ENCODE measurements at regions not wholly inside any gene's neighbourhood (a gene's known extent, or its start where the extent isn't known, plus 50 kb on each side); places are given as distances from the start of the nearest gene placed in this dataset.

DNA sequence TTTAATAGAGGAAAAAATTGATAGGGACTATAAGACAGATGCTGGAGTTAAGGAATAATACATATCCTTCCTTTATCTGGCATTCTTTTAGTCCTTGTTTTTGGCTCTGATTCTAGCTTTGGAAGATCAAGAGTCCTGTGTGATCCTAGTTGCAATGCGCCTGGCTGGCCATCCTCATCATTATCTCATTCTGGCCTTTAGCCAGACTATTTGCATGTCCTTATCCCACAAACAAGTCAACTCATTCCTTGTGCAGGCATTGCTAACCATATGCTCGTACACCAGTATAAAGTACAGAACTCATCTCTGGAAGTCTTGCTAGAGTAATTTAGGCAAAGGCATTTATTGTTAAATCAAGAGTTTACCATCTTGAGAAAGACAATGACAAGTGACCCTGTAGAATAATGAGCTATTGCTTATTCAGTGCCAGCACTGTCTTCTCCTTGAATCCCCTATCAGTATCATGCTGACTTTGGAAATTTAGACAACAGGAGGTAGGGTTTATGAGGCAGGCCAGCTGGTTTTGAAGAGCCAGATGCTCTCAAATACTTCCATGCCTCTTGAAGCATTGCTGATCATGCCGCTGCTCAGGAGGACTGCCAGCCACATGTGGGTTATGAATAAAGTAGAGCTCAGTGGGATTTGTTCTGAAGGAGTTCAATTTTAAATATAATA, 1730.3 kb upstream of the TENM3 start:
- DNase-seq (ENCODE audit: low read depth), result no peak

- DNase-seq (ENCODE audit: low read depth), result no peak
Measured at GRCh38 chr4:180518906-180519305, 1724.3 kb upstream of the TENM3 start.

DNA sequence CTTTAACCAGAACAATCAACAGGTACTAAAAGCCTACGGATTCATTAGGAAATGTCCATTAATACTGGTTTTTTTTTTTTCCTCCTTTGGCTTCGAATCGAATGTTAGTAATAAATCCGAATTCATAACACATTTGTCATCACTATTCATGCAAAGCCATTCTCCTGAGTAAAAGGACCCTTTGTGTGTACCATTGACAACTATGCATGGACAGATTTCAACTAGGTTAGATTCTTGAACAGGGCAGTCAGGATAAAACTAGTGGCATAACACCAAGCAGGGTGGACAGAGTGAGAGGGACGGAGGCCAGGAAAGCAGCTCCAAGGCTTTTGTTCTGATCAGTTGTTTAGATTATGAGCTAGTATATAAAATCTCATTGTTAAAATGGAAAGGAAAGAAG, 1722.0 kb upstream of the TENM3 start:
- DNase-seq (ENCODE audit: low read depth), result no peak

DNA sequence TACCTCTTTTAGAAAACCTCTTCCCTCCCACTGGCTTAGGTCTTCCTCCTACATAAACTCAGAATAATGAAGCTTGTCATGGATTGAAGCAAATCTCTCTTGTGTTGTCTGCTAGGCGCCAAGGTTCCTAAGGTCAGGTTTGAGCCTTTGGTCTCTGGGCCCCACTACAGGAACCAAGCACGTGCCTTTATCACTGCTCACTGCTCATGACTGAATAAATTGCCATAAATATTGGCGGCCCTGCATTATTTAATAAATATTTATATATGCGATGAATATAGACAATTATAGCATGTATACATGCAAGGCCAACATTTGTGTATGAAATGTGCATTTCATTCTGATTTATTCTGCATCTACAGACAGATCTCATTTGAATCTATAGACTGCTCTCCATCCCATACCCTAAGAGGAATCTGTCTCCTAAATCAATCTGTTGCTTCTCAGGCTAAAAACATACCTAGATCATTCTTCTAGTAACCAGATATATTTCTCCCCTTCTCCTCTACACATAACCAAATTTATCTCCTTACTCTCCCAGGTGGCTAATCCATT, 1717.6 kb upstream of the TENM3 start:
- DNase-seq (ENCODE audit: low read depth), result no peak

DNA sequence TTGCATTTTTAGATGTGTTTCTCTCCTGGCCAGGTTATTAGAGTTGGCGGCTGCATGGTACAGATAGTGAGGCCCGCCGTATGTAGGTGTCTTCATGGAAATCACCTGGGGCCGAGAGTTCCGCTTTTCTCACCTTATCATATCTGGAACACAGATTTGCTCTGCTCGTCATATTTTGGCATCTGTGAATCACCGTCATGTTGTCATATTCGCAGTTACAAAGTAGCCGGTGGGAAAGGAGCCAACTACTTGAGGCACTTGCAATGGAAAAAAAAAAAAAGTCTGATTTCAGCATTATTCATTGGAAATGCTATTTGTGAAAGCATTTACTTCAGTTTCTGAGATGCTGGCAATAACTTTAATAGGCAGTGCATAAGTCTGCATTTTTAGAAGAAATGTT, 1715.2 kb upstream of the TENM3 start:
- DNase-seq (ENCODE audit: low read depth), result no peak

DNA sequence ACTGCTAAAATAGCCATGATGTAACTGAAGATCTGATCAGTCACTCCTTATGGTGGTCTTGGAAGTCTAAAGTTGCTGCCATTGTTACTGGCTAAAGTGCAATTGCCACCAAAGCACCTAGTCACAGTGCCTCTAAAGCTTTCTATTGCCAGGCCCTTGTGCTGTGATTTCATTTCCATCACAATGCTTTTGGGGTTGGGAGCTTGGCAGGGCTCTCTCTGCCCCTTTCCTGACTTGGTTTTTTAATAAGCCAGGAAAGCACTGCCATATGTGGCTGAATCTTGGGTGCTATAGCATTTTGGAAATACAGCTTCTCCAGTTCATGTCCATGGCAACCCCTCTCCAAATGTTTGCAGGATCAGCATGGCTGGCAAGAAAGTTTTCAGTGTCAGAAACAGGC, 1712.4 kb upstream of the TENM3 start:
- no peak for DNase-seq (ENCODE audit: low read depth)

DNA sequence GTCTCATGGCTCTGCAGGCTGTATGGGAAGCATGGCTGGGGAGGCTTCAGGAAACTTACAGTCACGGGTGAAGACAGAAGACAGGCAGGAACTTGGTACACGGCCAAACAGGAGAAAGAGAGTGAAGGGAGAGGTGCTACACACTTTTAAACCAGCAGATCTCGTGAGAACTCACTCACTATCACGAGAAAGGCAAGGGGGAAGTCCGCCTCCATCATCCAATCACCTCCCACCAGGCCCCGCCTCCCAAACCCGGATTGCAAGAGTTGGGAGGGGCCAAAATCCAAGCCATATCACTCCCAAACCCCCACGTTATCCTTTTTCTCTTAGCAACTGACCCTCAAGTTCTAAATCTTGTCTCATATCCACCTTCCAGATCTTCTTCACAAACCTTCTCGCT, 1710.5 kb upstream of the TENM3 start:
- DNase-seq (ENCODE audit: low read depth), result no peak

DNA sequence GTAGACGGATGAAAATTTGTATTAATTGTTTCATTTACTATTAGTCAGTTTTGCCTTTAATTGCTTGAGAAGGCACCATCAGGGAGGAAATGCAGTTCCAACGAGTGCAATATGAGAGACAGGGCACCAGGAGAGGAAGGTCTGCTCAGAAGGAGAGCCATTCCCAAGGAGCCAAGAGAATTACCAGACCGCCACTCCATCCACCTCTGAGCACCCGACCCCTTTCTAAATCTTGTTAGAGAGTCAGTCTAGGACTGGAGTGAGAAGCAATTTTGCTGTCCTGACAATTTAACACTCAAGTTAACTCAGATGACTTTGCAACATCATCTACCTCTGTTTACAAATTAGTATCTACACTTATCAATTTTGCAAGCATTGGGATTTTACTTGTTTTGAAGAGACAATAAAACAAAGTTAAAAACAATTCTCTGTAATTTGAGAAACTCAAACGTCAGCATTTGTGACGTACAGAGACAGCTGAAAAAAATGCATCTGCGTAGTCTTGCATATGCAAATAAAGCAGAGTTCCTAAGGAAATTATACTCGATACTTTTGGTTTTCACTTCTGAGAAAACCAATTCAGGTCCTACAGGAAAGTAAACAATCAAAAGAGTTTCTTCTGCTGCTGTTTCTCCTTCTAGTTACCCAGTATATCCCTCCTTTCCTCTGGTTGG, 1704.7 kb upstream of the TENM3 start:
- DNase-seq (ENCODE audit: low read depth), result no peak

DNA sequence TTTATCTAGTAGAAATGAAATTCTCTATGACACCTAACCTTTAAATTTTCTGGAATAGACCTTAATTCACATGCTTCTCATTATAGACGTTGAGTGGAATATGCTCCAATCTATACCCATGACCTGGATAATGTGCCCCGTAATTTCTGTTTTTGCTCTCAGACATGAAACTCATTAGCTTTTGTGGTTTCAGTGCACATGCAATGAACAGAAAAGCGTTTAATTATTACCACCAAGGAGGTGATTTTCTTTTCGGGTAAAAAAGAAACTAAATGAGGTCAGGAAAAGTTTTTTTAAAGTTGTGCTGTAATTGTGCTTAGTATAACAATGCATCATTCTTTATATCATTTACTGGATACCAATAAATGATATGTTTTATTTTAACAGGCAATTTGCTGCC, 1703.9 kb upstream of the TENM3 start:
- DNase-seq (ENCODE audit: low read depth), result no peak

GRCh38 chr4:180541678-180542077, 1701.5 kb upstream of the TENM3 start:
- no peak for DNase-seq (ENCODE audit: low read depth)

GRCh38 chr4:180542445-180543100, 1700.6 kb upstream of the TENM3 start:
- no peak for DNase-seq (ENCODE audit: low read depth)

DNA sequence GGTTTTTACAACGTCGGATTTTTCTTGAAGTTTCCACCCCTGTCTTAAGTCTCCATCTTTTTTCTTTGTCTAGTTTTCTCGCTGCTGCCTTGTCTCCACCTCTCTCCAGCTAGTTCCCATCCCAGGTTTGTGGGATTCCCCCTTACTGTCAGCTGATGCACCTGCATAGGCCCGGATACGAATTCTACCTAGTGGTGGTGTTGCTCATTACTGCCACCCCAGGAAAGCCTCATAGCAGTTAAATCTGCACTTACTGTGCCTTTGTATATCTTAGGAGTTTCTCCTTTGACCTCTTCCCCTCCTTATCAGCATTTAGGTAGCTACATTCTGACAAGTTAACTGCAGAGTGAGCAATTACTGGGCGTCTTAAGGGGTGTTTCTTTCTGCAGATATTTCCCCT, 1693.1 kb upstream of the TENM3 start:
- DNase-seq (ENCODE audit: low read depth), result no peak

- DNase-seq (ENCODE audit: low read depth), result no peak
Measured at GRCh38 chr4:180557348-180557747, 1685.9 kb upstream of the TENM3 start.

- DNase-seq (ENCODE audit: low read depth), result no peak
Measured at GRCh38 chr4:180557950-180558349, 1685.3 kb upstream of the TENM3 start.

DNA sequence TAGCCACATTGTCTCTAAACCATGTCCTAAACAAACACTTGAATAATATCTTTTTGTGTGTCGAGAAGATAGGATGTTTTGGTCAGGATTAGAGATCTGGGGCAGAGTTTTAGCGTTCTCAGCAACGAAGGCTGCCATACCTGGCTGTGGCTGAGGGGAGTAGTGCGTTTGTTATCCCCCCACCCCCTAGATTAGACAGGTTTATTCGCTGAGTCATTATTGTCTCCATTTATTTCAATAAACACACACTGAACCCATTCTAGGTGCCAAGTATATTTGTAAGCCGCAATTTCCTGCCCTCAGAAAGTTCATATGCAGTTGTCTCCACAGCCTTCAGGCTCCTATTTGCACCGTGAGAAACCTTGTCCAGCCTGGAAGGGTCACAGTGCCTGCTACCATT, 1684.8 kb upstream of the TENM3 start:
- no peak for DNase-seq (ENCODE audit: low read depth)

DNA sequence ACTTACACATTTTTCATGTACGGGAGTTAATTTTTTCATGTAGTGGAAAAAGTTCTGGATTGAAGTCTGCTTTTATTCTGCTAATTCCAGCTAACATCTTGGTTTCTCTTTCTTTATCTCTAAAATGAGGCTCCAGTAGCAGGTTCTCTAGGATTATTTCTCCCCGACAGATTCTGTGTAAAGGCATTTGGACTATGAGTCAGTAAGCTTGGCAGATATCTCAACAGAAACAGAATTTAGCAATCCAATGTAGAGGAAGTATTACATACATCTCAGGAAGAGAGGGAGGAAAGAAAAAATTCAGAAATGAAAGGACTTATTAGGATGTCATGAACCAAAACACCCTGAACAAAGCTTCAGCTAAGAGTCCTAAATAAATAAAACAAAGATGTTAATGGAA, 1682.3 kb upstream of the TENM3 start:
- DNase-seq (ENCODE audit: low read depth), result no peak

DNA sequence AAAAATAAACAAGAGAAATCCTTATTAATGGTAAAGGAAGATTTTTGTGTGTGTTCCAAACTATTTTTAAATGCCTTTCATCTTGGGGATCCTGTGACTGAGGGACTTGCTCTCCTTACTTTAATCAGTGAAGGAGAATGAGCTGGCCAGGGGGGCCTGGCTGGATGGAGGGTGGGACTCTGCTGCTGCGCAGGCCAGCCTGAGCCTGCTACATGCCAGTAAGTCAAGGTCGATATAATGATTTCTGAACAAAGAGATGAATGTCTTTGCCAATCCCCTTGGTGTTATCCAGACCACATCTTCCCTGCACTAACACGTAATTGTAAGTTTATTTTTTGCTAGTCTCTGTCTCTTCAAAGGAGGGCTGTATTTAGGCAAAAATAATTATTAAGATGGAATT, 1679.2 kb upstream of the TENM3 start:
- no peak for DNase-seq (ENCODE audit: low read depth)

GRCh38 chr4:180564448-180564847, 1678.8 kb upstream of the TENM3 start:
- no peak for DNase-seq (ENCODE audit: low read depth)

DNA sequence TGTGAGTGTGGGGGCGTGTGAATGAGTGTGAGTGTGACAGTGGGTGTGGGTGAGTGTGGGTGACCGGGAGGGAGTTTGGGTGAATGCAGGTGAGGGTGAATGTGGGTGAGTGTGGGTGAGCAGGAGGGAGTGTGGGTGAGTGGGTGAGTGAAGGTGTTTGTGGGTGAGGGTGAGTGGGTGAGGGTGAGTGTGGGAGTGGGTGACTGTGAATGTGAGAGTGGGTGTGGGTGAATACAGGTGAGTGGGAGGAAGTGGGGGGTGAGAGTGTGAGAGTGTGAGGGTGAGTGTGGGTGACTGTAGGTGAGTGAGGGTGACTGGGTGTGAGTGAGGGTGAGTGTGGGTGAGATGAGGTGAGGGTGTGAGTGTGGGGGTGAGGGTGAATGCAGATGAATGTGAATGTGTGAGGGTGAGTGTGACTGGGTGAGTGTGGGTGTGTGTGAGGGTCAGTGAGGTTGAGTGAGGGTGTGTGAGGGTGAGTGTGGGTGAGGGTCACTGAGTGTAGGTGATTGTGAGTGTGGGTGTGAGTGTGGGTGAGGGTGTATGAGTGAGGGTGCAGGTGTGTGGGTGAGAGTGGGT, 1677.3 kb upstream of the TENM3 start:
- DNase-seq (ENCODE audit: low read depth), result no peak

DNA sequence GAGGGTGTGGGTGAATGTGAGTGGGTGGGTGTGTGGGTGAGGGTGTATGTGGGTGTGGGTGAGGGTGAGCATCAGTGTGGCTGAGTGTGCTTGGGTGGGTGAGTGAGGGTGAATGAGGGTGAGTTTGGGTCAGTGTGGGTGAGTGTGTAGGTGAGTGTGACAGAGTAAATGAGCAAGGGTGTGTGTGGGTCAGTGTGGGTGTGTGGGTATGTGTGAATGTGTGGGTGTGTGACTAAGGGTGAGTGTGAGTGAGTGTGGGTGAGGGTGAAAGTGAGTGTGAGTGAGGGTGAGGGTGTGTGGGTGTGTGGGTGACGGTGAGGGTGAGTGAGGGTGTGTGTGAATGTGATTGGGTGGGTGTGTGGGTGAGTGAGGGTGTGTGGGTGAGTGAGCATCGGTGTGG, 1676.7 kb upstream of the TENM3 start:
- DNase-seq (ENCODE audit: low read depth), result no peak

- DNase-seq (ENCODE audit: low read depth), result no peak
Measured at GRCh38 chr4:180567080-180567479, 1676.1 kb upstream of the TENM3 start.

GRCh38 chr4:180571516-180572055, 1671.6 kb upstream of the TENM3 start:
- DNase-seq (ENCODE audit: low read depth), result no peak

DNA sequence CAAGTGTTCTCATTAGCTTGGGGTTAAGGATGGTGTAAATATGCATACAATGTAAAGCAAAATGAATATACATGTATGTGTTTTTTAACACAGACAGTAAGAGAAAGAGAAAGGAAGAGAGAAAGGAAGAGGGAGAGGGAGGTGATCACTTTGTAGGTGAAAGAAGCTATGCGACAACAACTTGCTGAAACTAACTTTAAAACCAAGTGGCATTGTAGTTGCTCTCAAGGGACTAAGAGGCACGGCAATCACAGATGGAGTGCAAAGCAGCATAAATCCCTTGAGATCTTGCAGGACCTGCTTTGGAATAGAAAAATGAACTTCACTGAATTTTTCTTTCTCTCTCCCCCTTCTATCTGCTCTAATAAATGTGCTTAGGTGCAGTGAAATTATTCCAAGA, 1665.0 kb upstream of the TENM3 start:
- DNase-seq (ENCODE audit: low read depth), result no peak

All from stromal cell of bone marrow (primary cell).